GDM1 (cell line): ENCODE measurements at regions not wholly inside any gene's neighbourhood (a gene's known extent, or its start where the extent isn't known, plus 50 kb on each side); places are given as distances from the start of the nearest gene placed in this dataset.
"Not testable (repeated sequence)": the region's sequence is repeated elsewhere in the genome, so short reads cannot be mapped to it uniquely, and the experiment has no call there.

Experiments used
- DNase-seq: peaks from one replicate; lab custom pipeline; 2025; lab: John Stamatoyannopoulos, UW

- no peak for DNase-seq
Observed at GRCh38 chr6:115060581-115060980, 717.8 kb upstream of the HS3ST5 start.

GRCh38 chr6:115058414-115059211 lies 715.8 kb upstream of the HS3ST5 start:
- no peak for DNase-seq

GRCh38 chr6:115055579-115055978 lies 712.8 kb upstream of the HS3ST5 start:
- no peak for DNase-seq

GRCh38 chr6:115054242-115054641 lies 711.4 kb upstream of the HS3ST5 start:
- not testable (repeated sequence) for DNase-seq

GRCh38 chr6:115053169-115053860 lies 710.5 kb upstream of the HS3ST5 start:
- no peak for DNase-seq

- no peak for DNase-seq
Observed at GRCh38 chr6:115016593-115016992, 673.8 kb upstream of the HS3ST5 start.

- DNase-seq = no peak
Observed at GRCh38 chr6:115004982-115005381, 662.2 kb upstream of the HS3ST5 start.

- DNase-seq = no peak
Observed at GRCh38 chr6:115004204-115004603, 661.4 kb upstream of the HS3ST5 start.

- DNase-seq = no peak
Observed at GRCh38 chr6:115001731-115002350, 659.0 kb upstream of the HS3ST5 start.

GRCh38 chr6:115000736-115001135 lies 657.9 kb upstream of the HS3ST5 start:
- DNase-seq = no peak

- DNase-seq = no peak
Observed at GRCh38 chr6:114998492-114998891, 655.7 kb upstream of the HS3ST5 start.

GRCh38 chr6:114997813-114998292 lies 655.0 kb upstream of the HS3ST5 start:
- DNase-seq = no peak

GRCh38 chr6:114995526-114995925 lies 652.7 kb upstream of the HS3ST5 start:
- DNase-seq = no peak

- DNase-seq = peak; percentile 3
Observed at GRCh38 chr6:114989279-114989964, 646.6 kb upstream of the HS3ST5 start.

GRCh38 chr6:114987281-114987680 lies 644.5 kb upstream of the HS3ST5 start:
- peak; percentile 11 for DNase-seq

- no peak for DNase-seq
Observed at GRCh38 chr6:114955363-114955762, 612.5 kb upstream of the HS3ST5 start.

GRCh38 chr6:114952229-114952628 lies 609.4 kb upstream of the HS3ST5 start:
- no peak for DNase-seq

- no peak for DNase-seq
Observed at GRCh38 chr6:114945392-114945791, 602.6 kb upstream of the HS3ST5 start.

GRCh38 chr6:114941078-114941477 lies 598.3 kb upstream of the HS3ST5 start:
- DNase-seq = no peak

GRCh38 chr6:114940181-114940580 lies 597.4 kb upstream of the HS3ST5 start:
- no peak for DNase-seq

GRCh38 chr6:114939630-114940029 lies 596.8 kb upstream of the HS3ST5 start:
- no peak for DNase-seq

GRCh38 chr6:114936080-114936479 lies 593.3 kb upstream of the HS3ST5 start:
- DNase-seq = no peak
